Nephron (organoid): ENCODE measurements at regions not wholly inside any gene's neighbourhood (a gene's known extent, or its start where the extent isn't known, plus 50 kb on each side); places are given as distances from the start of the nearest gene placed in this dataset.
A peak's percentile ranks its signal among the peaks of the same experiment; 100 is the strongest.

Source experiments
- H3K27ac Mint-ChIP-seq, 3 experiments: 2 replicates each; pipeline ENCODE4 v1.8.0; 2020; ENCODE audit warnings: mixed read lengths in 3 of 3, mild to moderate bottlenecking in 2 of 3, moderate library complexity in 1 of 3
- H3K27me3 Mint-ChIP-seq: 2 replicates; pipeline ENCODE4 v1.8.0; 2021; ENCODE audit warnings: low read depth, mild to moderate bottlenecking, moderate library complexity, mixed read lengths
- H3K36me3 Mint-ChIP-seq: 2 replicates; pipeline ENCODE4 v1.8.0; 2020; ENCODE audit warnings: low read depth, mixed read lengths
- H3K4me1 Mint-ChIP-seq: 2 replicates; pipeline ENCODE4 v1.8.0; 2020; ENCODE audit warnings: mixed read lengths
- H3K4me3 Mint-ChIP-seq, 3 experiments: 2 replicates each; pipeline ENCODE4 v1.8.0; 2020; ENCODE audit warnings: mild to moderate bottlenecking in 3 of 3, mixed read lengths in 3 of 3, moderate library complexity in 2 of 3
- H3K9me3 Mint-ChIP-seq: 2 replicates; pipeline ENCODE4 v1.8.0; 2020; ENCODE audit warnings: mixed read lengths
- TF ChIP-seq, protein P1 (sequence below), 3 experiments: fragments of 200-600 bp; sonication (generic); IDR thresholded peaks; one replicate each; pipeline ENCODE4 v1.5.0; 2021; ENCODE audit warnings: antibody characterized with exemption in 3 of 3; ENCODE audit not compliant: unreplicated experiment in 3 of 3

DNA sequence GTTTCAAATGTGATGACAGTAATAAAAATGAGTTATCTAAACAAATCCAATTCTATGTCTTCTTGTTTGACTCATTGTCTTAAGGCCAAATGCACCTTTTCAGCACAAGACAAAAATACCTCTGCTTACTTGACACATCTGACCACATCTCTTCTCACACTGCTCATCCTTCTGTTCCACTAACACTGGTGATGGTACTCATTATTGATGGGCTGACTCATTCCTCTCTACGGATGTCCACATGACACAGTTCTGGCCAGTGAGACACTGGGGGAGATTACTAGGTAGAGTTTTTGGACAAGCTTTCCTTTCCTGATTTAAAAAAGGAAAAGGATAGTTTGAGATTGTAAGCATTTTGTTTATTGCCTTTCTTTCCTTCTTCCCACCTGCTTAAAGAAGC is 410.6 kb upstream of the THRB start:
- TF ChIP-seq, protein P1, sequence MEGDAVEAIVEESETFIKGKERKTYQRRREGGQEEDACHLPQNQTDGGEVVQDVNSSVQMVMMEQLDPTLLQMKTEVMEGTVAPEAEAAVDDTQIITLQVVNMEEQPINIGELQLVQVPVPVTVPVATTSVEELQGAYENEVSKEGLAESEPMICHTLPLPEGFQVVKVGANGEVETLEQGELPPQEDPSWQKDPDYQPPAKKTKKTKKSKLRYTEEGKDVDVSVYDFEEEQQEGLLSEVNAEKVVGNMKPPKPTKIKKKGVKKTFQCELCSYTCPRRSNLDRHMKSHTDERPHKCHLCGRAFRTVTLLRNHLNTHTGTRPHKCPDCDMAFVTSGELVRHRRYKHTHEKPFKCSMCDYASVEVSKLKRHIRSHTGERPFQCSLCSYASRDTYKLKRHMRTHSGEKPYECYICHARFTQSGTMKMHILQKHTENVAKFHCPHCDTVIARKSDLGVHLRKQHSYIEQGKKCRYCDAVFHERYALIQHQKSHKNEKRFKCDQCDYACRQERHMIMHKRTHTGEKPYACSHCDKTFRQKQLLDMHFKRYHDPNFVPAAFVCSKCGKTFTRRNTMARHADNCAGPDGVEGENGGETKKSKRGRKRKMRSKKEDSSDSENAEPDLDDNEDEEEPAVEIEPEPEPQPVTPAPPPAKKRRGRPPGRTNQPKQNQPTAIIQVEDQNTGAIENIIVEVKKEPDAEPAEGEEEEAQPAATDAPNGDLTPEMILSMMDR (IDR thresholded peaks at IDR 0.05; ENCODE audit: unreplicated experiment in 3 of 3) = no peak
- Mint-ChIP-seq H3K4me1 (no peaks in the 10 kb centered on the region), H3K4me3 (no peak overlapping the region)

DNA sequence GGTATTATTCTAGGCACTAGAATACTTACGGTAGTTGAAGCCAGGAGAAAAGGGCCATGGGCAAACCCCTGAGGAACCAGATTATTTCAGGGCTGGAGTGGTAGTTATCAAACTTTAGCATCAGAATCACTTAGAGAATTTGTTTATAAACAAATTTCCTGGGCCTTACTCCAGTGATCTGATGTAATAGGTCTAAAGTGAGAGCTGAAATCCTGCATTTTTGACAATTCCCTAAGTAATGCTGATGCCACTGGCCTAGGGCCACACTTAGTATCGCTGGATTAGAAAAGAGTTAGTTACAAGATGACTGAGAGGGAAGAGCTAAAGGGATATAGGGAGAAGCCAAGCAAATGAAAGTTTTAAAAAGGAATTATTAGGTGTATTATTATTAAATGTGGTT is 412.5 kb upstream of the THRB start:
- H3K4me1 Mint-ChIP-seq = no peaks in the 10 kb centered on the region
- no peaks in the 10 kb centered on the region for H3K36me3 Mint-ChIP-seq
- H3K4me3 Mint-ChIP-seq = no peak overlapping the region
- TF ChIP-seq, protein P1 (IDR thresholded peaks at IDR 0.05; ENCODE audit: unreplicated experiment in 3 of 3) = no peak
- H3K9me3 Mint-ChIP-seq = no peaks in the 10 kb centered on the region
- H3K27ac Mint-ChIP-seq = no peak overlapping the region
- no peaks in the 10 kb centered on the region for H3K27me3 Mint-ChIP-seq

More for the DNA sequence above, 410.6 kb upstream of the THRB start:
- no peaks in the 10 kb centered on the region for H3K36me3 Mint-ChIP-seq
- H3K27me3 Mint-ChIP-seq = no peaks in the 10 kb centered on the region
- no peak overlapping the region for H3K27ac Mint-ChIP-seq
- H3K9me3 Mint-ChIP-seq = no peaks in the 10 kb centered on the region

DNA sequence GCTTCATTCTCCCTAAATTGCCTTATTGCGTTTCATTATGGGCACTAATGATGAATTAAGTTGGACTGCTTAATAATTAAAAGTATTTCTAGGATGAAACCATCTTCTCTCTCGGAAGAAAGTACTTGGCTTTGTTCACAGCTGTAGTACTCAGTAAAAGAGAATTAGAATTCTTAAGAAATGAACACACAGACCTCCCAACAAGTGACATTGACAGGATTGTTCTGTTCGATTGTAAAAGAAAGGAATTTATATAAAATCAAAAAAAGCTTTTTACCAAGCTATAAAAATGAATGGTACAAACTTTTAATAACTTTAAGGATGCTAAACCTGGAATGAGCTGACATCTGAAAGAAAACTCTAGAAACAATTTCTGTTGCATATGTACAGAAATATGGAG is 416.4 kb upstream of the THRB start:
- Mint-ChIP-seq H3K27me3 (no peaks in the 10 kb centered on the region), H3K4me3 (no peak overlapping the region), H3K36me3 (peaks cover 7% of the 10 kb centered on the region), H3K9me3 (no peaks in the 10 kb centered on the region), H3K4me1 (no peaks in the 10 kb centered on the region), H3K27ac (no peak overlapping the region)
- TF ChIP-seq, protein P1 (IDR thresholded peaks at IDR 0.05; ENCODE audit: unreplicated experiment in 3 of 3) = no peak

DNA sequence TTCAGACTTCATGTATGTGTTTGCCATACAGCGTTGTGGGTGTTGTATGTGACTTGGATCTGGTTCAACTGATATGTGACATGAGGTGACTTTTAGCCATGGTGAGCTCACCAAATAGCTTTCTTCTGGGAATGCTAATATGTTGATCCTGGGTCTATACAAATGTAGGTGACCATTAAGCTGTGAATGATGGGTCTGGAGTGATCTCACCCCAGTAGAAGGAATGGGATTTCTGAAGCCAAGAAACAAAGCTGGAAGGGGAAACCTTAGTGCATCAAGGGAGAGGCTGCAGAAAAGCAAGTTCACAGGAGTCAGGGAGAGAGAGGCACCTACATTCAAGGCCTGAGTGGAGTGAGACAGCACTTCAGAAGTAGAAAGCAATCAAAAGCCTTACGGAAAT is 421.0 kb upstream of the THRB start:
- Mint-ChIP-seq H3K27me3 (no peaks in the 10 kb centered on the region), H3K36me3 (peaks cover 7% of the 10 kb centered on the region), H3K9me3 (no peaks in the 10 kb centered on the region), H3K4me1 (no peaks in the 10 kb centered on the region), H3K27ac (peak overlapping the region in 1 of 3 experiments; percentile 15), H3K4me3 (no peak overlapping the region)
- TF ChIP-seq, protein P1 (IDR thresholded peaks at IDR 0.05; ENCODE audit: unreplicated experiment in 3 of 3) = no peak

DNA sequence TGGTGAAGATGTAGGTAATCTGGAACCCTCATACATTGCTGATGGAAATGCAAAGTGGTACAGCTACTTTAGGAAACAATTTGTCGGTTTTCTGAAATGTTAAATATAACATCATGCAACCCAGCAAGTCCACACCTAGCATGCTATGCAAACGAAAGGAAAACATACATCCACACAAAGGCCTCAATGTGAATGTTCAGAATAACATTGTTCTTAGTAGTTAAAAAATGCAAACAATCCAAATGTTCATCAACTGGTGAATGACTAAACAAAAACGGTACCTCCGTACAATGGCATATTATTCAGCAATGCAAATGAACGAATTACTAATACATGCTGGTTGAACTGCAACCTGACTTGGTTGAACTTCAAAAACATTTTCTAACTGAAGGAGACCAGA is 423.3 kb upstream of the THRB start:
- Mint-ChIP-seq H3K9me3 (no peaks in the 10 kb centered on the region), H3K27me3 (no peaks in the 10 kb centered on the region), H3K4me3 (no peak overlapping the region), H3K27ac (no peak overlapping the region), H3K4me1 (no peaks in the 10 kb centered on the region), H3K36me3 (peaks cover 4% of the 10 kb centered on the region)
- TF ChIP-seq, protein P1 (IDR thresholded peaks at IDR 0.05; ENCODE audit: unreplicated experiment in 3 of 3) = no peak

DNA sequence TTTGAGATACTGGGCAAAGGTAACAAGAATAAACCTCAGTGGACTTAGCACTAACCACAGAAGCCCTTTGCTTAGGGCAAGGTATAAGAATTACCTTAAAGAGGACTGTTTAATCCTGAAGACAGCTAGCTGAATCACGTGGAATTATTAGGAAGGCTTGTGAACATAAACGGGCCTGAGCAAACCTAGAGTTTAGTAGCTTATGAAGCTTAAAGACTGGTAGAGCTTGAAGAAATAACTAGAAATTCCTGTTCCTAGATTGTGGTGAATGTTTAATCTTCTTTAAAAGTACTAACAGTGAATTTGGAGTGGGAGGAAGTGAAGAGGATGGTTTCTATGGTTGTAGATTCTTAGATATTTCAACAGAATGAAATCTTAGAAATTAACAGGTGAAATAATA is 428.9 kb upstream of the THRB start:
- no peaks in the 10 kb centered on the region for H3K36me3 Mint-ChIP-seq
- no peaks in the 10 kb centered on the region for H3K9me3 Mint-ChIP-seq
- no peak overlapping the region for H3K4me3 Mint-ChIP-seq
- TF ChIP-seq, protein P1 (IDR thresholded peaks at IDR 0.05; ENCODE audit: unreplicated experiment in 3 of 3) = no peak
- H3K27me3 Mint-ChIP-seq = no peaks in the 10 kb centered on the region
- peak overlapping the region; percentile 11 to 78 (median 31) for H3K27ac Mint-ChIP-seq
- peaks cover 5% of the 10 kb centered on the region for H3K4me1 Mint-ChIP-seq
